Suprapubic skin (tissue), 4 donors: ENCODE measurements at regions not wholly inside any gene's neighbourhood (a gene's known extent, or its start where the extent isn't known, plus 50 kb on each side); places are given as distances from the start of the nearest gene placed in this dataset.

Experiments used
- DNase-seq, 2 donors: peaks; one replicate each; pipeline ENCODE4 v3.0.0-alpha.2; 2019; ENCODE audit warnings: low spot score in 2 of 2
- H3K27ac ChIP-seq: fragments of 200-600 bp; sonication (generic); one replicate; pipeline ENCODE4 v1.5.1; 2019
- H3K27me3 ChIP-seq: fragments of 200-600 bp; sonication (generic); one replicate; pipeline ENCODE4 v1.5.1; 2019
- H3K36me3 ChIP-seq: fragments of 200-600 bp; sonication (generic); one replicate; pipeline ENCODE4 v1.5.1; 2019
- H3K4me1 ChIP-seq: fragments of 200-600 bp; sonication (generic); one replicate; pipeline ENCODE4 v1.5.1; 2019
- H3K4me3 ChIP-seq: fragments of 200-600 bp; sonication (generic); one replicate; pipeline ENCODE4 v1.5.1; 2019; ENCODE audit warnings: mild to moderate bottlenecking
- H3K9me3 ChIP-seq: fragments of 200-600 bp; sonication (generic); one replicate; pipeline ENCODE4 v1.5.1; 2019
- EP300 ChIP-seq: sonication (generic); formaldehyde crosslinking; IDR thresholded peaks from one replicate; pipeline ENCODE4 v1.6.1; 2017; ENCODE audit warnings: antibody characterized with exemption
- POLR2A ChIP-seq, 2 donors: fragments of 450-650 bp; IDR thresholded peaks; one replicate each; pipeline ENCODE4 v1.6.1; 2017; ENCODE audit warnings: antibody characterized with exemption in 2 of 2, mild to moderate bottlenecking in 2 of 2, moderate library complexity in 2 of 2
- POLR2AphosphoS5 ChIP-seq, 3 donors: sonication (generic); formaldehyde crosslinking; IDR thresholded peaks; one replicate each; pipeline ENCODE4 v1.6.1; 2017; ENCODE audit warnings: antibody characterized with exemption in 3 of 3
- WGBS: methylation state at CpG from one replicate; pipeline ENCODE4 v1.1.5; 2018; 5-methylcytosine and 5-hydroxymethylcytosine counted together
- TF ChIP-seq, protein P1 (sequence below), 2 donors: fragments of 200-600 bp in 1 of 2; fragments of 450-650 bp in 1 of 2; sonication (generic) in 1 of 2; IDR thresholded peaks; one replicate each; pipeline ENCODE4 v1.5.1; 2016 to 2019; ENCODE audit warnings: antibody characterized with exemption in 2 of 2, mild to moderate bottlenecking in 1 of 2, moderate library complexity in 1 of 2

DNA sequence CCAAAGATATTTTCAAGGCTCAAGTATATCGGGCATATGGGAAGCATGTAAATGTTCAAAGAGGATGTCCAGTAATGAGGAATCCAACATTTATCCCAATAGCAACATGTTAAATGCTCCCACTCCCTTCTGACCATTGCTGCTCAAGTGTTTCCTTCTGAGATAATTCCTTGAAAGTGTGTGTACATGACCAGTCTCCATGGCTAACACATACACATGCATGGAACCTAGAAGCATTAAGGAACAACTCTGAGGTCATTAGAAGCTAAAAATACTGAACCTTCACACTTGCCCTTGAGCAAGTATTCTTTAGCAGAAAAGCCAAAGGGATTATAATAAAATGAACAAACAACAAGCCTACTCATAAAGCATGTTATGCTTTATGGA, 433.8 kb upstream of the TCF4 start:
- WGBS: 86% methylated on average over 1 of the region's 1 CpG
- TF ChIP-seq POLR2A (IDR thresholded peaks at IDR 0.05): no peak
- TF ChIP-seq EP300: no peak
- no peak for TF ChIP-seq POLR2AphosphoS5 (IDR thresholded peaks at IDR 0.05)
- TF ChIP-seq, protein P1, sequence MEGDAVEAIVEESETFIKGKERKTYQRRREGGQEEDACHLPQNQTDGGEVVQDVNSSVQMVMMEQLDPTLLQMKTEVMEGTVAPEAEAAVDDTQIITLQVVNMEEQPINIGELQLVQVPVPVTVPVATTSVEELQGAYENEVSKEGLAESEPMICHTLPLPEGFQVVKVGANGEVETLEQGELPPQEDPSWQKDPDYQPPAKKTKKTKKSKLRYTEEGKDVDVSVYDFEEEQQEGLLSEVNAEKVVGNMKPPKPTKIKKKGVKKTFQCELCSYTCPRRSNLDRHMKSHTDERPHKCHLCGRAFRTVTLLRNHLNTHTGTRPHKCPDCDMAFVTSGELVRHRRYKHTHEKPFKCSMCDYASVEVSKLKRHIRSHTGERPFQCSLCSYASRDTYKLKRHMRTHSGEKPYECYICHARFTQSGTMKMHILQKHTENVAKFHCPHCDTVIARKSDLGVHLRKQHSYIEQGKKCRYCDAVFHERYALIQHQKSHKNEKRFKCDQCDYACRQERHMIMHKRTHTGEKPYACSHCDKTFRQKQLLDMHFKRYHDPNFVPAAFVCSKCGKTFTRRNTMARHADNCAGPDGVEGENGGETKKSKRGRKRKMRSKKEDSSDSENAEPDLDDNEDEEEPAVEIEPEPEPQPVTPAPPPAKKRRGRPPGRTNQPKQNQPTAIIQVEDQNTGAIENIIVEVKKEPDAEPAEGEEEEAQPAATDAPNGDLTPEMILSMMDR (IDR thresholded peaks at IDR 0.05): no peak
- Histone ChIP-seq H3K4me3 (no peak overlapping the region), H3K27me3 (no peaks in the 10 kb centered on the region), H3K4me1 (no peaks in the 10 kb centered on the region), H3K9me3 (no peaks in the 10 kb centered on the region), H3K27ac (no peak overlapping the region), H3K36me3 (no peaks in the 10 kb centered on the region)
- DNase-seq: no peak

DNA sequence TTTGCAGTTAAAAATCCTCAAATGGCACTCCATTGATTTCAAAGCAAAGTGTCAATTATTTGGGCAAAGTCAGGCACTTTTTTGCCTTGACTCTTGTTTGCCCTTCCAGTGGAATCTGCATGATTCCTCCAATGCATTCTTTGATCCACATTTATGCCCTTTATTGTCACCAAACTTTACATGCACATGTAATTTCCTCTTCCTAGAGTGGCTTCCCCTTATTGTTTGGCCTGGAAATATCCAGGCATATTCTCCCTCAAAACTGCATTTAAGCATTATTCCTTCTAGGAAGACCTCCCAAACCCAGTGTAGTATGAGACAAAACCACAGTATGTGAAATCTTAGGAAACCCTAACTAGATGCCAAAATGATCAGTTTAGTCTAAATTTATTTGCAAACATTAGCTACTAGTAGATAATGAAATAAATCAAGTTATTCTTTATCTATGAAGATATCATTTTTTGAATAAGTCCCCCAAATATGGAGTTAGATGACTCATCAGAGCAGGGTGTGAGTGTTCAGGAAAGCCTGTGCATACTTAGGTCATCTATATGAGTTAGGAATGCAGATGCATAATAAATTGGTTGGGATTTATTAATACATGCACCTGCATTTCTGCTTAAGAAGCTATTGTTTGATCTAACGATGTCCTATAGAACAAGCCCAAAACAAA, 433.3 kb upstream of the TCF4 start:
- H3K27ac ChIP-seq: no peak overlapping the region
- no peaks in the 10 kb centered on the region for H3K27me3 ChIP-seq
- no peaks in the 10 kb centered on the region for H3K9me3 ChIP-seq
- no peak overlapping the region for H3K4me3 ChIP-seq
- no peaks in the 10 kb centered on the region for H3K36me3 ChIP-seq
- WGBS: 85% methylated on average over 1 of the region's 1 CpG
- TF ChIP-seq POLR2A (IDR thresholded peaks at IDR 0.05): no peak
- TF ChIP-seq EP300: no peak
- TF ChIP-seq, protein P1 (IDR thresholded peaks at IDR 0.05): no peak
- no peak for TF ChIP-seq POLR2AphosphoS5 (IDR thresholded peaks at IDR 0.05)
- no peaks in the 10 kb centered on the region for H3K4me1 ChIP-seq
- DNase-seq: no peak

DNA sequence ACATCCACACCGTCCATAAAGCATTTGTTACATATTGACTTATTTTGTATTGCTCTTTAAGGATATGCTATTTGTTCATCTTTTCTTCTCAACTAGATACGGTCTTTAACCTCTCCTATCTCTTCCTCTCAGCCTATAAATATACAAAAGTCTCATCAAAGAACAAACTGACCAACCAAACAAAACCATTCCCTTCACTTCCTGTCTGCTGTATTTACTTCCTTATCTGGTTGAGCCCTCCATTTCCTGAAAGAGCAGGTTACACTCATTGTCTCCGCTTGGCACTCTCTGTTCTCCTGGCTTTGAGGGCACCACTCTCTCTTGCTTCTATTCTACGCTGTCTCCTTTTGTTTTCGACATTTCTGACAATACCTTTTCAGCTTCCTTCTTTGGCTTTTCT, 431.9 kb upstream of the TCF4 start:
- 88% methylated on average over 5 of the region's 5 CpGs for WGBS
- H3K4me1 ChIP-seq: no peaks in the 10 kb centered on the region
- no peak overlapping the region for H3K27ac ChIP-seq
- no peaks in the 10 kb centered on the region for H3K27me3 ChIP-seq
- no peak for DNase-seq
- no peaks in the 10 kb centered on the region for H3K9me3 ChIP-seq
- H3K36me3 ChIP-seq: no peaks in the 10 kb centered on the region
- no peak overlapping the region for H3K4me3 ChIP-seq
- TF ChIP-seq EP300 (no peak), POLR2AphosphoS5 (IDR thresholded peaks at IDR 0.05) (no peak), POLR2A (IDR thresholded peaks at IDR 0.05) (no peak)
- TF ChIP-seq, protein P1 (IDR thresholded peaks at IDR 0.05): no peak

DNA sequence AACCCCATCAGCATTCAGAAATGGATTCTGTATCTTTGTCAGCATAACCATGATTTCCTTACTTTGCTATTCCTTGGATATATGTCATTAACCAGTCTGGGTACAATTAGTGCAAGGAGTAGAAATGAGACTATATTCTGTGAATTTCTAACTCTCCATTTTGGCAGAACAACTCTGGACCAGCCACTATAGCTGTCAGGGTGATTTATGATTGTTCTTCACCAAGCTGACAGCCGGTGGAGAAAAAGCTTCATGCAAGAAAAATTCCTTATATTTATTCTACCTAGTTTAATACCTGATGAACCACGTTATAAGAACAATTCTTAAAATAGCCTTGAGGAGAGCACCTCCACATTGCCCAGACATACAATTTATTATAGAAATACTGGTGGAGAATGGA, 431.2 kb upstream of the TCF4 start:
- no peak overlapping the region for H3K27ac ChIP-seq
- TF ChIP-seq POLR2AphosphoS5 (IDR thresholded peaks at IDR 0.05): no peak
- no peak for TF ChIP-seq EP300
- TF ChIP-seq POLR2A (IDR thresholded peaks at IDR 0.05): no peak
- TF ChIP-seq, protein P1 (IDR thresholded peaks at IDR 0.05): no peak
- DNase-seq: no peak
- H3K36me3 ChIP-seq: no peaks in the 10 kb centered on the region
- H3K4me1 ChIP-seq: no peaks in the 10 kb centered on the region
- no peak overlapping the region for H3K4me3 ChIP-seq
- 62% methylated on average over 2 of the region's 2 CpGs for WGBS
- H3K27me3 ChIP-seq: no peaks in the 10 kb centered on the region
- no peaks in the 10 kb centered on the region for H3K9me3 ChIP-seq

DNA sequence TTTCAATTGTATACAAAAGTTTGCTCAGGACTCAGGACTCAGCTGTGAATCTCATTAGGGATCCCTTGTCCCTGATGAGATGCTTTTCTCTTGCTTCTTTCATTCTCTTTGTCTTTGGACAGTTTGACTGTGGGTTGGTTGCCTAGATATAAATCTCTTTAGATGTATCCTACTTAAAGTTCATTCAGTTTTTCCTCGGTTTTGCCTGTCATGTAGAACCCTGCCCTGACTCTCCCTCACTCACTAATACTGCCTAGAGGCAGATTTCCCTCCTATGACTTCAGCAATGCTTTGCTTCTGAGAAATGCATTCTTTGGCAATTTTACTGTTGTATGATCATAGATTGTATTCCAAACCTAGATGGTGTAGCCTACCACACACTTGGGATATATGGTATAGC, 421.4 kb upstream of the TCF4 start:
- H3K4me1 ChIP-seq: no peaks in the 10 kb centered on the region
- no peaks in the 10 kb centered on the region for H3K27me3 ChIP-seq
- 54% methylated on average over 1 of the region's 1 CpG for WGBS
- DNase-seq: no peak
- peaks cover 4% of the 10 kb centered on the region for H3K9me3 ChIP-seq
- no peaks in the 10 kb centered on the region for H3K36me3 ChIP-seq
- H3K4me3 ChIP-seq: no peak overlapping the region
- no peak overlapping the region for H3K27ac ChIP-seq
- no peak for TF ChIP-seq POLR2A (IDR thresholded peaks at IDR 0.05)
- TF ChIP-seq, protein P1 (IDR thresholded peaks at IDR 0.05): no peak
- TF ChIP-seq POLR2AphosphoS5 (IDR thresholded peaks at IDR 0.05): no peak
- TF ChIP-seq EP300: no peak
